ENCODE measurements at regions not wholly inside any gene's neighbourhood (a gene's known extent, or its start where the extent isn't known, plus 50 kb on each side); places are given as distances from the start of the nearest gene placed in this dataset.

DNA sequence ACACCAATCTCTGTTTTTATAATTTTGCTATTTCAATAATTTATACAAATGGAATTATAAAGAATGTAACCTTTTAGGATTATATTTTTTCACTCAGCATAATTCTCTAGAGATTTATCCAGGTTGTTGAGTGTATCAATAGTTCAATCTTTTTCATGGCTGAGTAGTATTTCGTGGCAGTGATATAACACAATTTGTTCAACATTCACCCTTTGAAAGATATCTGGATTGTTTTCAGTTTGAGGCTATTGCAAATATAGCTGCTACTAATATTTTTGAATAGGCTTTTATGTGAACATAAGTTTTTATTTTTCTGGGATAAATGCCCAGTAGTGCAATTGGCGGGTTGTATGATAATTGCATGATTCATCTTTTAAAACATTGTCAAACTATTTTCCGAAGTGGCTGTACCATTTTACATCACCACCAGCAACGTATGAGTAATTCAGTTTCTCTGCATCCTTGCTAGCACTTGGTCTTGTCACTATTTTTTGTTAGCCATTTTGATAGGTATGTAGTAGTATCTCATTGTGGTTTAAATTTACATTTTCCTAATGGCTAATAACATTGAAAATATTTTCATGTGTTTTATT lies 55.6 kb upstream of the ABCD3 start:
- no peaks in the 10 kb centered on the region for H4K20me1 ChIP-seq (ENCODE audit: low read depth, low read length)
- H3F3A ChIP-seq (ENCODE audit: insufficient read depth), result no peaks in the 10 kb centered on the region
- H3K27ac ChIP-seq (ENCODE audit: low read depth, low read length), result no peak overlapping the region
- no peaks in the 10 kb centered on the region for H3K9me2 ChIP-seq (replicated peaks; ENCODE audit: insufficient read depth, low read length)
- no peak overlapping the region for H3K4me3 ChIP-seq (ENCODE audit: insufficient read depth, low read length, poor library complexity, severe bottlenecking)
- no peak overlapping the region for H2AFZ ChIP-seq (ENCODE audit: low read depth, low read length, severe bottlenecking)
- 0 out of 2 replicates have a peak, but pooled peaks cover 5% of the 10 kb centered on the region for H3K9me3 ChIP-seq (ENCODE audit: insufficient read depth, low read length)
- H3K36me3 ChIP-seq (ENCODE audit: low read length), result no peaks in the 10 kb centered on the region
- no peaks in the 10 kb centered on the region for H3K79me2 ChIP-seq (ENCODE audit: insufficient read depth, low read length)
- TF ChIP-seq EZH2phosphoT487 (conservative IDR thresholded peaks at IDR 0.05; ENCODE audit: low read length), result no peak
- TF ChIP-seq, protein P1, sequence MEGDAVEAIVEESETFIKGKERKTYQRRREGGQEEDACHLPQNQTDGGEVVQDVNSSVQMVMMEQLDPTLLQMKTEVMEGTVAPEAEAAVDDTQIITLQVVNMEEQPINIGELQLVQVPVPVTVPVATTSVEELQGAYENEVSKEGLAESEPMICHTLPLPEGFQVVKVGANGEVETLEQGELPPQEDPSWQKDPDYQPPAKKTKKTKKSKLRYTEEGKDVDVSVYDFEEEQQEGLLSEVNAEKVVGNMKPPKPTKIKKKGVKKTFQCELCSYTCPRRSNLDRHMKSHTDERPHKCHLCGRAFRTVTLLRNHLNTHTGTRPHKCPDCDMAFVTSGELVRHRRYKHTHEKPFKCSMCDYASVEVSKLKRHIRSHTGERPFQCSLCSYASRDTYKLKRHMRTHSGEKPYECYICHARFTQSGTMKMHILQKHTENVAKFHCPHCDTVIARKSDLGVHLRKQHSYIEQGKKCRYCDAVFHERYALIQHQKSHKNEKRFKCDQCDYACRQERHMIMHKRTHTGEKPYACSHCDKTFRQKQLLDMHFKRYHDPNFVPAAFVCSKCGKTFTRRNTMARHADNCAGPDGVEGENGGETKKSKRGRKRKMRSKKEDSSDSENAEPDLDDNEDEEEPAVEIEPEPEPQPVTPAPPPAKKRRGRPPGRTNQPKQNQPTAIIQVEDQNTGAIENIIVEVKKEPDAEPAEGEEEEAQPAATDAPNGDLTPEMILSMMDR (IDR thresholded peaks at IDR 0.05; ENCODE audit: insufficient read depth, low read length, poor library complexity, severe bottlenecking), result no peak
- no peak overlapping the region for H3K4me2 ChIP-seq (ENCODE audit: low read depth, low read length, poor library complexity, severe bottlenecking)
- no peaks in the 10 kb centered on the region for H3K27me3 ChIP-seq (ENCODE audit: low read length)
- no peak overlapping the region for H3K9ac ChIP-seq (ENCODE audit: low read length)

DNA sequence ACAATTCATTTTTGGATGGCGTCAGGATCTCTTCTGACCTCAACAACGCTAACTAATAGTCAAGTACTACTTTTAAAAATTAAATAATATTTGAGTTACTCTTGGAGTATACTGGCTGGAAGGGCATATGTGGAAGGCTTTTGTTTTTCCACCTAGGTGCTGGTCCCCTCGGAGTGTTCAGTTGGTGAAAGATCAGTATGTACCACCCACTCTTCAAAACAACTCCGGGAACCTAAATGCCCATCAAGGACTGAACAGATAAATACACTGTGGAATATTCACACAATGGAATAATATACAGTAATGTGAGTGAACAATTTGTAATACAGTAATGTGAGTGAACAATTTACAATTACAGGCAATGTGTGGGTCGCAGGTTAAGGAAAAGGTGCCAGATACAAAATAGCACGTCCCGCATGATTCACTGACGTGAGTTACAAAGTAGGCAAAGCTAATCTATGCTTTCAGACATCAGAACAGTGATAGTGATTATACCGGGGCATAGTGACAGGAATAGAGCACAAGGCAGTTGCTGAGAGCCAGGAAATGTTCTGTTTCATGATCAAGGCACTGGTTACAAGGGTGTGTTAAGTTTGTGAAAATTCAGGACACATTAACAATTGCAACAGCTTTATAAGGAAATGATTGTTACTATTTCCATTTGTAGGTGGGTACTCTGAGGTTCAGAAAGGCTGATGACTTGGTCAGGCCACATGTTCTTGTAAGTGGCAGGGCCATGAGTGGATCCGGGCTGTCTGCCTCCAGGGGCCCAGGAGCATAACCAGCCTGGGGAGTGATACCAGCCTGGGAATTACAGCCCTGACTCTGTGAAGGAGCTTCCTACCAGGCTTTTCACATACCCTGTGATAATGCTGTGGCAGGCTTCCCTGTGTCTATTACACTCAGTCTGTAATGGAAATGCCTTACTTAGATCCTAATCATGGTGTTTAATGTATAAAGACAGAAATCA lies 59.3 kb upstream of the ABCD3 start:
- Histone ChIP-seq H3F3A (ENCODE audit: insufficient read depth) (no peaks in the 10 kb centered on the region), H3K9me2 (replicated peaks; ENCODE audit: insufficient read depth, low read length) (no peaks in the 10 kb centered on the region), H3K4me2 (ENCODE audit: low read depth, low read length, poor library complexity, severe bottlenecking) (no peak overlapping the region), H3K79me2 (ENCODE audit: insufficient read depth, low read length) (no peaks in the 10 kb centered on the region), H3K36me3 (ENCODE audit: low read length) (no peaks in the 10 kb centered on the region), H3K27ac (ENCODE audit: low read depth, low read length) (no peak overlapping the region), H4K20me1 (ENCODE audit: low read depth, low read length) (no peaks in the 10 kb centered on the region), H2AFZ (ENCODE audit: low read depth, low read length, severe bottlenecking) (no peak overlapping the region), H3K4me3 (ENCODE audit: insufficient read depth, low read length, poor library complexity, severe bottlenecking) (no peak overlapping the region), H3K9me3 (ENCODE audit: insufficient read depth, low read length) (0 out of 2 replicates have a peak, but pooled peaks cover 5% of the 10 kb centered on the region), H3K9ac (ENCODE audit: low read length) (no peak overlapping the region), H3K27me3 (ENCODE audit: low read length) (no peaks in the 10 kb centered on the region)
- TF ChIP-seq, protein P1 (IDR thresholded peaks at IDR 0.05; ENCODE audit: insufficient read depth, low read length, poor library complexity, severe bottlenecking), result no peak
- no peak for TF ChIP-seq EZH2phosphoT487 (conservative IDR thresholded peaks at IDR 0.05; ENCODE audit: low read length)

DNA sequence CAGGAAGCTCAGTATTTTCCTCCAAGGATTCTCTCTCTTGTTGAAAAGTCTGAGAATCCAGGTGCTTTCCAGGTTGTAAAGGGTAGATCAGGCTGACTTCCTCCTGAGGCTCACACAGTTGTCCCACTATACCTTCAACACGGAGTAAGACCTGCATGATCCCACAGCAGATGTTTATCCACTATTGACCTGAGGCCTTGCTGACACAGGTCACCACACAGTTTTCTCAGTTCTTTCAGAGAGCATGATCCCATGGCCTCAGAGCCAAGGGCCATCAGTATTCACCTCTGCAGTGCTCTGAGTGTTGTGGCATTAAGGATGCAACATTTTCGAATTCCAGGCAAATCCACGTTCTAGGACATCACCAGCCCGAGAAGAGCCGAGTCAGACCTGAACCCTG lies 60.5 kb upstream of the ABCD3 start:
- 0 out of 2 replicates have a peak, but pooled peaks cover 4% of the 10 kb centered on the region for H3K9me3 ChIP-seq (ENCODE audit: insufficient read depth, low read length)
- no peak overlapping the region for H3K4me3 ChIP-seq (ENCODE audit: insufficient read depth, low read length, poor library complexity, severe bottlenecking)
- no peak overlapping the region for H2AFZ ChIP-seq (ENCODE audit: low read depth, low read length, severe bottlenecking)
- H3K79me2 ChIP-seq (ENCODE audit: insufficient read depth, low read length), result no peaks in the 10 kb centered on the region
- no peaks in the 10 kb centered on the region for H3K9me2 ChIP-seq (replicated peaks; ENCODE audit: insufficient read depth, low read length)
- no peak overlapping the region for H3K27ac ChIP-seq (ENCODE audit: low read depth, low read length)
- H3K36me3 ChIP-seq (ENCODE audit: low read length), result no peaks in the 10 kb centered on the region
- H3K4me2 ChIP-seq (ENCODE audit: low read depth, low read length, poor library complexity, severe bottlenecking), result no peak overlapping the region
- no peak for TF ChIP-seq EZH2phosphoT487 (conservative IDR thresholded peaks at IDR 0.05; ENCODE audit: low read length)
- TF ChIP-seq, protein P1 (IDR thresholded peaks at IDR 0.05; ENCODE audit: insufficient read depth, low read length, poor library complexity, severe bottlenecking), result no peak
- no peaks in the 10 kb centered on the region for H3K27me3 ChIP-seq (ENCODE audit: low read length)
- H4K20me1 ChIP-seq (ENCODE audit: low read depth, low read length), result no peaks in the 10 kb centered on the region
- H3F3A ChIP-seq (ENCODE audit: insufficient read depth), result no peaks in the 10 kb centered on the region
- H3K9ac ChIP-seq (ENCODE audit: low read length), result no peak overlapping the region
